ENCODE measurements at regions not wholly inside any gene's neighbourhood (a gene's known extent, or its start where the extent isn't known, plus 50 kb on each side); places are given as distances from the start of the nearest gene placed in this dataset.
"Not testable (repeated sequence)": the region's sequence is repeated elsewhere in the genome, so short reads cannot be mapped to it uniquely, and the experiment has no call there.

GRCh38 chrX:43239356-43239755 lies 416.7 kb upstream of the MAOA start:
- no peak for DNase-seq

- no peak for DNase-seq
These were observed 400.5 kb upstream of the MAOA start for GRCh38 chrX:43255596-43255995.

GRCh38 chrX:43266487-43266886 lies 389.6 kb upstream of the MAOA start:
- no peak for DNase-seq

- DNase-seq, result no peak
These were observed 388.4 kb upstream of the MAOA start for GRCh38 chrX:43267652-43268051.

- DNase-seq, result peak; percentile 35
These were observed 386.9 kb upstream of the MAOA start for GRCh38 chrX:43269201-43269600.

GRCh38 chrX:43277879-43278278 lies 378.2 kb upstream of the MAOA start:
- no peak for DNase-seq

- DNase-seq, result no peak
These were observed 377.7 kb upstream of the MAOA start for GRCh38 chrX:43278440-43278839.

- no peak for DNase-seq
These were observed 376.7 kb upstream of the MAOA start for GRCh38 chrX:43279341-43279808.

- DNase-seq, result no peak
These were observed 372.9 kb upstream of the MAOA start for GRCh38 chrX:43283187-43283586.

- DNase-seq, result not testable (repeated sequence)
These were observed 344.5 kb upstream of the MAOA start for GRCh38 chrX:43311625-43312024.

GRCh38 chrX:43313035-43313434 lies 343.1 kb upstream of the MAOA start:
- no peak for DNase-seq

GRCh38 chrX:43314525-43314924 lies 341.6 kb upstream of the MAOA start:
- no peak for DNase-seq

GRCh38 chrX:43315622-43316021 lies 340.5 kb upstream of the MAOA start:
- DNase-seq, result no peak

- DNase-seq, result no peak
These were observed 340.0 kb upstream of the MAOA start for GRCh38 chrX:43316146-43316545.

- DNase-seq, result no peak
These were observed 338.7 kb upstream of the MAOA start for GRCh38 chrX:43317378-43317777.

GRCh38 chrX:43328358-43328946 lies 327.6 kb upstream of the MAOA start:
- no peak for DNase-seq

GRCh38 chrX:43333543-43333942 lies 322.6 kb upstream of the MAOA start:
- DNase-seq, result no peak

GRCh38 chrX:43345166-43345565 lies 310.9 kb upstream of the MAOA start:
- DNase-seq, result no peak

- no peak for DNase-seq
These were observed 306.7 kb upstream of the MAOA start for GRCh38 chrX:43349363-43349762.

GRCh38 chrX:43350935-43351334 lies 305.2 kb upstream of the MAOA start:
- no peak for DNase-seq

GRCh38 chrX:43357741-43358140 lies 298.4 kb upstream of the MAOA start:
- no peak for DNase-seq

- no peak for DNase-seq
These were observed 283.1 kb upstream of the MAOA start for GRCh38 chrX:43373032-43373431.

GRCh38 chrX:43375136-43375535 lies 281.0 kb upstream of the MAOA start:
- no peak for DNase-seq

GRCh38 chrX:43380704-43381103 lies 275.4 kb upstream of the MAOA start:
- DNase-seq, result no peak

- DNase-seq, result no peak
These were observed 269.2 kb upstream of the MAOA start for GRCh38 chrX:43386875-43387274.

- no peak for DNase-seq
These were observed 250.9 kb upstream of the MAOA start for GRCh38 chrX:43405191-43405590.

All from NCI-H226 (cell line).